ENCODE measurements at regions not wholly inside any gene's neighbourhood (a gene's known extent, or its start where the extent isn't known, plus 50 kb on each side); places are given as distances from the start of the nearest gene placed in this dataset.
"Not testable (repeated sequence)": the region's sequence is repeated elsewhere in the genome, so short reads cannot be mapped to it uniquely, and the experiment has no call there.

DNA sequence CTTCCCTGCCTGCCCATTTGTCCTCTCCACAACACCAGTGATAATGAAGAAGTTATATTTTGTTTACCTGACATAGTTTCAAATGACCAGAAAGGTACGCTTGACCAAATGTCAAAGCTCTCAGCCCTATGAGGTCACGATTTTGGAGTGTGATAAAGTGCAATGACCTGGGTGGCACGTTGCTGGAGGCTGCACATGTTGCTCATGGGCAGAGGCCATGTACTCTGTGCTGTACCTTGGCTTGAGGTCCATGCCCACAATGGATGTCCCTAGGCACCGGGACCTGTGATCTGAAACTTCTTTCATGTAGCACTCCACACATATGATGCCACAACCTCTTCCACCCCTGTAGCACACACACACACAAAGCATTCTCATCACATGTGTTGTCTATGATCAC lies 164.0 kb upstream of the HEY2 start:
- no peaks in the 10 kb centered on the region for H3K9me3 ChIP-seq (ENCODE audit: insufficient read depth, low read length)
- DNase-seq (ENCODE audit: low read depth, low spot score): no peak
- no peaks in the 10 kb centered on the region for H3K36me3 ChIP-seq (ENCODE audit: insufficient read depth, insufficient read length, low read length)
- TF ChIP-seq YY1 (IDR thresholded peaks at IDR 0.05; ENCODE audit: insufficient read depth, insufficient read length) (no peak), SUZ12 (IDR thresholded peaks at IDR 0.05; ENCODE audit: extremely low read depth, insufficient read depth, insufficient read length) (no peak)
- H3K27me3 ChIP-seq (ENCODE audit: insufficient read depth, insufficient read length): no peaks in the 10 kb centered on the region
- H3K4me1 ChIP-seq (ENCODE audit: insufficient read depth, insufficient read length): no peaks in the 10 kb centered on the region
- H3K9ac ChIP-seq (ENCODE audit: insufficient read length, low read depth): no peak overlapping the region
- no peak overlapping the region for H3K4me3 ChIP-seq (ENCODE audit: insufficient read length, low read depth)

DNA sequence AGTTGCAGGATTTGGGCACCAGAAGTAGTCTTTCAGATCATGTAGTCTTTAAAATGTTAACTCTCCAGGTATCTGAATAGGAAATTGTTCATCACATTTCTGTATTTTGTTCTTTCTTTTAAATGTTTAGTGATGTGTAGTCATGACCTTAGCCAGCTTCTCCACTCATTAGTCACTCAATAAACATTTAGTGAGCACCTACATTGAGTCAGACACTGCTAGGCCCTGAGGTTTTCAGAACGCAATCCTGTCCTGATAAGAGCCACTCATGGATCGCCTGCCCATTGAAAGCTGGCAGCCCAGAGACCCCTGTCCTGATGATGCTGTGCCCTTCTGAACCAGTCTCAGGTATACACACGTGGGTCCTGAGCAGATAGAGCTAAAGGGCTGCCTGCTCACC lies 163.4 kb upstream of the HEY2 start:
- H3K36me3 ChIP-seq (ENCODE audit: insufficient read depth, insufficient read length, low read length): no peaks in the 10 kb centered on the region
- TF ChIP-seq ZNF274 (IDR thresholded peaks at IDR 0.05; ENCODE audit: low read depth, low read length) (no peak), SUZ12 (IDR thresholded peaks at IDR 0.05; ENCODE audit: extremely low read depth, insufficient read depth, insufficient read length) (no peak), YY1 (IDR thresholded peaks at IDR 0.05; ENCODE audit: insufficient read depth, insufficient read length) (no peak)
- DNase-seq (ENCODE audit: low read depth, low spot score): no peak
- H3K4me3 ChIP-seq (ENCODE audit: insufficient read length, low read depth): no peak overlapping the region
- no peaks in the 10 kb centered on the region for H3K27me3 ChIP-seq (ENCODE audit: insufficient read depth, insufficient read length)
- no peaks in the 10 kb centered on the region for H3K4me1 ChIP-seq (ENCODE audit: insufficient read depth, insufficient read length)
- no peak overlapping the region for H3K9ac ChIP-seq (ENCODE audit: insufficient read length, low read depth)
- H3K9me3 ChIP-seq (ENCODE audit: insufficient read depth, low read length): no peaks in the 10 kb centered on the region

DNA sequence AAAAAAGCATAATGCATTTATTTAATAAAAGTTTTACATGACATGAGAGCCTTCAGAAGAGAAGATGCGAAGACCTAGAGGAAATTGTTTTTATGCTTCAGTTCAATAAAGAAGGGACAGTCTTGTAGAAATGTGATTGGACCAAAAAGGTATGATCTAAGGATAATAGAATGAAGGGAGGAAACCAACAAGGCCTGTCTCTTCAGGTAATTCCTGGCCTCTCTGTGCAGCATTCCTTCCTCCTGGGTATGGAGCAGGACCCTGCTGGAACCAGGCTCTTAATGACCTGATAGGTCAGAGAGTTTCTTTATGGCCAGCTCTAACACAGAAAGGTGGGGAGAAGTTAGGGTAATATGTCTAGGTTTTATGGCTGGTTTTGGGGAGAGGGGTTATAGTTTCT lies 162.8 kb upstream of the HEY2 start:
- TF ChIP-seq SUZ12 (IDR thresholded peaks at IDR 0.05; ENCODE audit: extremely low read depth, insufficient read depth, insufficient read length) (no peak), YY1 (IDR thresholded peaks at IDR 0.05; ENCODE audit: insufficient read depth, insufficient read length) (no peak), ZNF274 (IDR thresholded peaks at IDR 0.05; ENCODE audit: low read depth, low read length) (no peak)
- Histone ChIP-seq H3K4me3 (ENCODE audit: insufficient read length, low read depth) (no peak overlapping the region), H3K4me1 (ENCODE audit: insufficient read depth, insufficient read length) (no peaks in the 10 kb centered on the region), H3K9ac (ENCODE audit: insufficient read length, low read depth) (no peak overlapping the region), H3K27me3 (ENCODE audit: insufficient read depth, insufficient read length) (no peaks in the 10 kb centered on the region), H3K9me3 (ENCODE audit: insufficient read depth, low read length) (no peaks in the 10 kb centered on the region), H3K36me3 (ENCODE audit: insufficient read depth, insufficient read length, low read length) (no peaks in the 10 kb centered on the region)
- no peak for DNase-seq (ENCODE audit: low read depth, low spot score)

DNA sequence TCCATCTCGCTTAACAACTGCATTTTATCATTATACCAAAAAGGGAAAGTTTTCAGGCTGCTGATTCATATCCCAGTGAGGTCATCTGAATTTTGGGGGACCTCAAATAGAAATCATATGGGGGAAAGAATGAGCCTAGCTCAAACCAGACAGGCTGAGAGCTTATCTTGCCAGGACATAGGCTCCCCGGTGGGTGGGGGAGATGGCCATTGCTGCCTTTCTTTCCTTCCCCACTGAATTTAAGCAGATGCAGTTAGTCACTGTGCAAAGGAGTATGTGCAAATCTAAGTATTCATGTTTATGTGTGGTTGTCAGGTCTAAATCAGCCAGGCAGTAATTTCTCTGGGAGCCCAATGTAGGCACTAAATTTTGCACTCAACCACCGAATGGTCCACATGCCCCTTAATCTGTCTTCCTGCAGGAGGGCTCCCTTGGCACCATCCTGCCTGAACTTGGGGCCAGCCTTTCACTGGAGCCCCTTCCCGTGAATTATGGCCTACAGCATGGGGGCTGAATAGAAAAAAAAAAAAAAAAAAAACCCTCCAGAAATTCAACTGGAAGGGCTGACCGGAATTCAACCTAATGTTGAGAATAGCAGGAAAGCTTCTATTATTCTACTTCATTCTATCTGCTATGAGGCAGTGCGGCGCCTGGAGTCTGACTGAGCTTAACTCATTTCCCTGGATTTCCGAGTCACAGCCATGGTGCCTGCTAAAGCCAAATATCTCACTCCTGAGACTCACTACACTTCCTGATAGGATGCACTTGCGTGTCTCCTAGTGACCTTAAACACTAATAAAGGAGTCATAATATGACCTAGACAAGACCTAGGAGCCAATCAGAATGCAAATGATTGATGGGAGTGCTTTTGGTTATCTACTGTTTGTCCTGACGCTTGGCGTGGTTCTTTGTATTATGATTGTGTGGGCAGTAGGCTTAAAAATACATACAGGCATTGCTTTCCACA lies 161.5 kb upstream of the HEY2 start:
- no peak for DNase-seq (ENCODE audit: low read depth, low spot score)
- Histone ChIP-seq H3K4me3 (ENCODE audit: insufficient read length, low read depth) (no peak overlapping the region), H3K27me3 (ENCODE audit: insufficient read depth, insufficient read length) (no peaks in the 10 kb centered on the region), H3K9ac (ENCODE audit: insufficient read length, low read depth) (no peak overlapping the region), H3K9me3 (ENCODE audit: insufficient read depth, low read length) (no peaks in the 10 kb centered on the region), H3K4me1 (ENCODE audit: insufficient read depth, insufficient read length) (no peaks in the 10 kb centered on the region), H3K36me3 (ENCODE audit: insufficient read depth, insufficient read length, low read length) (no peaks in the 10 kb centered on the region)
- TF ChIP-seq SUZ12 (IDR thresholded peaks at IDR 0.05; ENCODE audit: extremely low read depth, insufficient read depth, insufficient read length): no peak
- no peak for TF ChIP-seq ZNF274 (IDR thresholded peaks at IDR 0.05; ENCODE audit: low read depth, low read length)
- TF ChIP-seq YY1 (IDR thresholded peaks at IDR 0.05; ENCODE audit: insufficient read depth, insufficient read length): no peak

DNA sequence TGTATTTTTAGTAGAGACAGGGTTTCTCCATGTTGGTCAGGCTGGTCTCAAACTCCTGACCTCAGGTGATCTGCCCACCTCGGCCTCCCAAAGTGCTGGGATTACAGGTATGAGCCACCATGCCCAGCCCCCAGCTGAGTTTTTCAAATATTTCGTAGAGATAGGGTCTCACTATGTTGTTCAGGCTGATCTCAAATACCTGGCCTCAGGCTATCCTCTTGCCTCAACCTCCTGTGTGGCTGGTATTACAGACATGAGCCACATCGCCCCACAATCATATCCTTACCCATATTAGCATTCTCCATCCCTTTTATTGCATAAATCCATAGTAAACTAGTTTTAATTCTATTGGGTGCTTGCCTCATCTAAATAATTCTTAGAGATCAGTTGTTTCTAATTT lies 157.6 kb upstream of the HEY2 start:
- not testable (repeated sequence) for H3K36me3 ChIP-seq (ENCODE audit: insufficient read depth, insufficient read length, low read length); H3K27me3 ChIP-seq (ENCODE audit: insufficient read depth, insufficient read length); H3K4me3 ChIP-seq (ENCODE audit: insufficient read length, low read depth); H3K9ac ChIP-seq (ENCODE audit: insufficient read length, low read depth); DNase-seq (ENCODE audit: low read depth, low spot score); H3K9me3 ChIP-seq (ENCODE audit: insufficient read depth, low read length); H3K4me1 ChIP-seq (ENCODE audit: insufficient read depth, insufficient read length)

DNA sequence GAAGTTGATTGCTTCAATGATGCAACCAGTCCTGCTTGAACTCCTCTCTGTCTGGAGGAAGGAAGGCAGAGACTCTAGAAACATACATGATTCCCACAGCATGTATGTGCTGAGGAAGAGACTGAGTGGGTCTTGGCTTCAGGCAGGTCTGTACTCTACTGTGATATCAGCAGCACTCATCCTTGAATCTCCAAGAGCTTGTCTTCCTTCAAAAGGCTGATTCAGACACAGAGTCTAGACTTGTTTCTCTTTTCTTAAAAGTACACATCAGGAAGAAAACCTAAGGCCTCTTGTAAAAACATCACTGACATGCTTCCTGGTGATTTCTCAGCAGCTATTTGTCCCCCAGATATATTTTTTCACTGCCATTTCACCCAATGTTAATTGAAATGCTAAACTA lies 155.7 kb upstream of the HEY2 start:
- Histone ChIP-seq H3K4me3 (ENCODE audit: insufficient read length, low read depth) (no peak overlapping the region), H3K36me3 (ENCODE audit: insufficient read depth, insufficient read length, low read length) (no peaks in the 10 kb centered on the region), H3K27me3 (ENCODE audit: insufficient read depth, insufficient read length) (no peaks in the 10 kb centered on the region), H3K4me1 (ENCODE audit: insufficient read depth, insufficient read length) (no peaks in the 10 kb centered on the region), H3K9ac (ENCODE audit: insufficient read length, low read depth) (no peak overlapping the region), H3K9me3 (ENCODE audit: insufficient read depth, low read length) (no peaks in the 10 kb centered on the region)
- TF ChIP-seq ZNF274 (IDR thresholded peaks at IDR 0.05; ENCODE audit: low read depth, low read length): no peak
- no peak for TF ChIP-seq SUZ12 (IDR thresholded peaks at IDR 0.05; ENCODE audit: extremely low read depth, insufficient read depth, insufficient read length)
- no peak for TF ChIP-seq YY1 (IDR thresholded peaks at IDR 0.05; ENCODE audit: insufficient read depth, insufficient read length)
- DNase-seq (ENCODE audit: low read depth, low spot score): no peak

DNA sequence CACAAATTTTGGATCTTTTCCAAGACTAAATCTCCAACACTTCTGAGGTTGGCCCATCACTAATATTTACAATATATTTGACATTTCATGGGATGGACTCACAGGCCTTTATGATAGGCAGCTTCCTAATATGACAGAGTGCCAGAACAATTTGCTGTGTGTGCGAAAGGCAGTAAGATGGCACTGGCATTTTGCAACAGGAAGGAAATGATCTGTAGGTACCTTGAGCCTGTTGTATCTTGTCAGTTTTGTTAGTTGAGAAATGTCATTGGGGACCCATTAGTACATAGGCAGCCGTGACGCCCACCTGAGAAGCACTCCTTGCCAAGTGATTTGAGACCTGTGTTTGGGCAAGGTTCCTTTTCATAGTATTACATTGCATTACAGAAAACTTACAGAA lies 153.4 kb upstream of the HEY2 start:
- DNase-seq (ENCODE audit: low read depth, low spot score): no peak
- H3K9me3 ChIP-seq (ENCODE audit: insufficient read depth, low read length): no peaks in the 10 kb centered on the region
- H3K4me3 ChIP-seq (ENCODE audit: insufficient read length, low read depth): no peak overlapping the region
- H3K9ac ChIP-seq (ENCODE audit: insufficient read length, low read depth): no peak overlapping the region
- H3K4me1 ChIP-seq (ENCODE audit: insufficient read depth, insufficient read length): no peaks in the 10 kb centered on the region
- no peaks in the 10 kb centered on the region for H3K36me3 ChIP-seq (ENCODE audit: insufficient read depth, insufficient read length, low read length)
- no peaks in the 10 kb centered on the region for H3K27me3 ChIP-seq (ENCODE audit: insufficient read depth, insufficient read length)
- TF ChIP-seq YY1 (IDR thresholded peaks at IDR 0.05; ENCODE audit: insufficient read depth, insufficient read length): no peak
- TF ChIP-seq SUZ12 (IDR thresholded peaks at IDR 0.05; ENCODE audit: extremely low read depth, insufficient read depth, insufficient read length): no peak
- no peak for TF ChIP-seq ZNF274 (IDR thresholded peaks at IDR 0.05; ENCODE audit: low read depth, low read length)

Measured in NT2/D1 (cell line).